IMR-90 (cell line): ENCODE measurements at regions not wholly inside any gene's neighbourhood (a gene's known extent, or its start where the extent isn't known, plus 50 kb on each side); places are given as distances from the start of the nearest gene placed in this dataset.

Experiments used
- ATAC-seq: fragments of 200-7000 bp; cut with Tn5 transposase; 2 replicates; pipeline ENCODE4 v1.9.1; 2020; ENCODE audit warnings: low read depth, mild to moderate bottlenecking, moderate library complexity
- BruUV-seq: library from RNA; stranded (reverse); fragments of 400-500 nt; replicated peaks from 2 replicates; lab custom pipeline; 2021; lab: Mats Ljungman, UMichigan
- CTCF ChIA-PET: fragments of 300-600 bp; formaldehyde crosslinking; extraction: SDS; loops from one replicate; lab custom pipeline; 2021; ENCODE audit warnings: antibody characterized with exemption; lab: Yijun Ruan, JAX
- POLR2A ChIA-PET: fragments of 300-600 bp; sonication (Branson Sonifier 250); formaldehyde crosslinking; loops from one replicate; lab custom pipeline; 2022; ENCODE audit warnings: antibody characterized with exemption; ENCODE audit not compliant: unreplicated experiment; lab: Charles Lee
- DNase-seq: peaks from one replicate; pipeline ENCODE4 v3.0.0; 2013
- H2AFZ ChIP-seq: replicated peaks from 2 replicates; pipeline ENCODE3; 2013; ENCODE audit warnings: low read length, mild to moderate bottlenecking; ENCODE audit not compliant: poor library complexity
- H2AK5ac ChIP-seq: 2 replicates; pipeline ENCODE4 v1.6.1; 2013; ENCODE audit warnings: low read depth, low read length, inconsistent platforms
- H2AK9ac ChIP-seq: replicated peaks from 2 replicates; pipeline ENCODE3; 2013; ENCODE audit warnings: mild to moderate bottlenecking, low read depth, low read length, moderate library complexity; ENCODE audit not compliant: poor library complexity
- H2BK120ac ChIP-seq: 2 replicates; pipeline ENCODE4 v1.6.1; 2013; ENCODE audit warnings: low read depth, low read length, inconsistent platforms
- H2BK15ac ChIP-seq: 3 replicates; pipeline ENCODE4 v1.6.1; 2013; ENCODE audit warnings: low read depth, low read length, inconsistent platforms
- H2BK20ac ChIP-seq: 2 replicates; pipeline ENCODE4 v1.6.1; 2013; ENCODE audit warnings: low read depth, mild to moderate bottlenecking, inconsistent platforms, low read length, moderate library complexity
- H2BK5ac ChIP-seq: 2 replicates; pipeline ENCODE4 v1.6.1; 2013; ENCODE audit warnings: mild to moderate bottlenecking, low read depth, low read length, inconsistent platforms; ENCODE audit not compliant: poor library complexity, severe bottlenecking
- H3K14ac ChIP-seq: replicated peaks from 2 replicates; pipeline ENCODE4 v1.6.1; 2013; ENCODE audit warnings: low read depth, low read length, inconsistent platforms
- H3K18ac ChIP-seq: 2 replicates; pipeline ENCODE4 v1.6.1; 2013; ENCODE audit warnings: low read depth, low read length, control low read depth
- H3K23ac ChIP-seq: 2 replicates; pipeline ENCODE4 v1.6.1; 2013; ENCODE audit warnings: low read depth, low read length, inconsistent platforms
- H3K27ac ChIP-seq: 2 replicates; pipeline ENCODE4 v1.5.1; 2013; ENCODE audit warnings: mild to moderate bottlenecking, control low read depth, low read length; ENCODE audit not compliant: insufficient read depth
- H3K27me3 ChIP-seq: 2 replicates; pipeline ENCODE4 v1.6.1; 2013; ENCODE audit warnings: low read length; ENCODE audit not compliant: control insufficient read depth, insufficient read depth
- H3K36me3 ChIP-seq: 2 replicates; pipeline ENCODE4 v1.6.1; 2013; ENCODE audit warnings: low read length, mixed read lengths; ENCODE audit not compliant: control insufficient read depth, insufficient read depth
- H3K4ac ChIP-seq: 2 replicates; pipeline ENCODE4 v1.6.1; 2013; ENCODE audit warnings: low read depth, low read length, inconsistent platforms
- H3K4me1 ChIP-seq: 2 replicates; pipeline ENCODE4 v1.6.1; 2013; ENCODE audit warnings: low read length, mixed read lengths; ENCODE audit not compliant: control insufficient read depth, insufficient read depth
- H3K4me2 ChIP-seq: 2 replicates; pipeline ENCODE4 v1.6.1; 2013; ENCODE audit warnings: low read depth, mild to moderate bottlenecking, control low read depth, low read length, moderate library complexity
- H3K4me3 ChIP-seq: 2 replicates; pipeline ENCODE4 v1.5.1; 2013; ENCODE audit warnings: low read depth, mild to moderate bottlenecking, control low read depth, low read length, moderate library complexity; ENCODE audit not compliant: insufficient read depth
- H3K56ac ChIP-seq: 2 replicates; pipeline ENCODE4 v1.6.1; 2013; ENCODE audit warnings: low read length, inconsistent platforms; ENCODE audit not compliant: insufficient read depth; ENCODE audit errors: extremely low read depth
- H3K79me1 ChIP-seq, 2 experiments: 2 replicates each; pipeline ENCODE4 v1.6.1; 2013; ENCODE audit warnings: low read length in 2 of 2, inconsistent platforms in 1 of 2, low read depth in 1 of 2
- H3K9ac ChIP-seq: 2 replicates; pipeline ENCODE4 v1.6.1; 2013; ENCODE audit warnings: low read depth, low read length, control low read depth
- H3K9me1 ChIP-seq: 2 replicates; pipeline ENCODE4 v1.6.1; 2013; ENCODE audit warnings: low read length, inconsistent platforms; ENCODE audit not compliant: insufficient read depth
- H3K9me3 ChIP-seq: 2 replicates; pipeline ENCODE4 v1.6.1; 2013; ENCODE audit warnings: low read length; ENCODE audit not compliant: control insufficient read depth, insufficient read depth
- H4K20me1 ChIP-seq: 2 replicates; pipeline ENCODE4 v1.6.1; 2013; ENCODE audit warnings: low read length, inconsistent platforms; ENCODE audit not compliant: insufficient read depth
- H4K5ac ChIP-seq: 2 replicates; pipeline ENCODE4 v1.6.1; 2013; ENCODE audit warnings: mild to moderate bottlenecking, low read depth, low read length, control low read depth
- H4K8ac ChIP-seq, 2 experiments: 2 replicates each; pipeline ENCODE4 v1.6.1; 2013; ENCODE audit warnings: low read depth in 2 of 2, low read length in 2 of 2, control low read depth in 1 of 2, inconsistent platforms in 1 of 2
- H4K91ac ChIP-seq: 2 replicates; pipeline ENCODE4 v1.6.1; 2013; ENCODE audit warnings: low read depth, low read length, inconsistent platforms; ENCODE audit not compliant: insufficient read depth
- FOS ChIP-seq: fragments of 150-350 bp; IDR thresholded peaks from 2 replicates; pipeline ENCODE4 v1.6.1; 2016; ENCODE audit warnings: low read depth, low read length
- RAD21 ChIP-seq: IDR thresholded peaks from 2 replicates; pipeline ENCODE4 v1.6.1; 2012; ENCODE audit warnings: low read length, improper control_type of control experiment
- WGBS, 2 experiments: methylation state at CpG; one replicate each; pipeline versions ENCODE4 v1.1.5 to v1.1.7; 2013; ENCODE audit warnings: missing lambda C conversion rate in 2 of 2; ENCODE audit not compliant: insufficient read length in 1 of 2; ENCODE audit errors: extremely low coverage in 2 of 2; 5-methylcytosine and 5-hydroxymethylcytosine counted together
- dilution Hi-C: fragments of 300-500 bp; cut with HindIII; formaldehyde crosslinking; loops from one replicate; pipeline ENCODE4 v1.14.3; 2018; ENCODE audit warnings: low sequenced_read_pairs; ENCODE audit not compliant: unreplicated experiment
- in situ Hi-C: fragments of 300-500 bp; cut with MboI; formaldehyde crosslinking; loops from 3 replicates; pipeline ENCODE4 v1.14.3; 2019; ENCODE audit warnings: low sequenced_read_pairs, inconsistent platforms, mixed read lengths
- intact Hi-C: fragments of 100-400 bp; cut with micrococcal nuclease; formaldehyde crosslinking; loops from 2 replicates; pipeline ENCODE4 v1.10.0; 2022
- TF ChIP-seq, protein P1 (sequence below): conservative IDR thresholded peaks from 2 replicates; pipeline ENCODE4 v1.5.1; 2012; ENCODE audit warnings: mild to moderate bottlenecking, low read depth, low read length, improper control_type of control experiment
- TF ChIP-seq, protein P2 (sequence below): fragments of 150-350 bp; IDR thresholded peaks from 2 replicates; pipeline ENCODE4 v1.6.1; 2017; ENCODE audit warnings: mild to moderate bottlenecking, antibody characterized with exemption, low read length, low read depth

DNA sequence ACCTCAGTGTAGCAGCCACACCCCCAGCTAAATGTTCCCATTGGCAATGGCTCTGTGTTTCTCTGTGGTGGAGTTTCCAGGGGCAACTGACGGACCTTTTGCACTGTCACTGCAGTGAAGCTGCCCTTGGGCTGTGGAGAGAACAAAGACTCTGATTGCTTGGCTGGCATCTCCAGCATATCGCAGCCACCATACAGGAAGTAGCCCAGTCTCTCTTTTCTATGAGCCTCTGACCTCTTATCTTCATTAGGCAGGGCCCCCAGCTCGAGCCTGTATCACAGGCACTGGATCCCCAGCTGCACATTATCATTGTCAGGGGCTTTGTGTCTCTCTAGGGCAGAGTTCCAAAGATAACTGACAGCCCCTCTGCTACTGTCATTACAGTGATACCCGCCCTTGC is 483.5 kb downstream of the ARAP2 start:
- H3K36me3 ChIP-seq, result no peaks in the 10 kb centered on the region
- CTCF ChIA-PET, result no interaction called here

More for the DNA sequence above, 483.5 kb downstream of the ARAP2 start:
- Histone ChIP-seq H3K4me2 (no peak overlapping the region), H3K4ac (no peak overlapping the region), H4K5ac (no peak overlapping the region), H3K56ac (no peak overlapping the region), H2BK15ac (no peak overlapping the region), H3K23ac (no peak overlapping the region), H3K14ac (no peak overlapping the region), H3K9ac (no peak overlapping the region), H2BK5ac (no peak overlapping the region), H2AK9ac (no peak overlapping the region), H3K79me1 (no peaks in the 10 kb centered on the region), H4K91ac (no peak overlapping the region), H3K18ac (no peak overlapping the region), H3K4me3 (no peak overlapping the region), H3K27ac (no peak overlapping the region), H3K27me3 (no peaks in the 10 kb centered on the region), H3K9me1 (no peaks in the 10 kb centered on the region), H2AFZ (no peak overlapping the region), H3K4me1 (no peaks in the 10 kb centered on the region), H2BK20ac (no peak overlapping the region), H2AK5ac (no peak overlapping the region), H4K8ac (no peak overlapping the region), H3K9me3 (peaks cover 16% of the 10 kb centered on the region), H4K20me1 (no peaks in the 10 kb centered on the region), H2BK120ac (no peak overlapping the region)
- no peak for DNase-seq
- no peak for ATAC-seq
- POLR2A ChIA-PET, result no interaction called here
- no TSS peak for BruUV-seq
- dilution Hi-C loops (no loop called here), in situ Hi-C loops (no loop called here), intact Hi-C loops (no loop called here)
- TF ChIP-seq FOS, result no peak
- TF ChIP-seq, protein P1, sequence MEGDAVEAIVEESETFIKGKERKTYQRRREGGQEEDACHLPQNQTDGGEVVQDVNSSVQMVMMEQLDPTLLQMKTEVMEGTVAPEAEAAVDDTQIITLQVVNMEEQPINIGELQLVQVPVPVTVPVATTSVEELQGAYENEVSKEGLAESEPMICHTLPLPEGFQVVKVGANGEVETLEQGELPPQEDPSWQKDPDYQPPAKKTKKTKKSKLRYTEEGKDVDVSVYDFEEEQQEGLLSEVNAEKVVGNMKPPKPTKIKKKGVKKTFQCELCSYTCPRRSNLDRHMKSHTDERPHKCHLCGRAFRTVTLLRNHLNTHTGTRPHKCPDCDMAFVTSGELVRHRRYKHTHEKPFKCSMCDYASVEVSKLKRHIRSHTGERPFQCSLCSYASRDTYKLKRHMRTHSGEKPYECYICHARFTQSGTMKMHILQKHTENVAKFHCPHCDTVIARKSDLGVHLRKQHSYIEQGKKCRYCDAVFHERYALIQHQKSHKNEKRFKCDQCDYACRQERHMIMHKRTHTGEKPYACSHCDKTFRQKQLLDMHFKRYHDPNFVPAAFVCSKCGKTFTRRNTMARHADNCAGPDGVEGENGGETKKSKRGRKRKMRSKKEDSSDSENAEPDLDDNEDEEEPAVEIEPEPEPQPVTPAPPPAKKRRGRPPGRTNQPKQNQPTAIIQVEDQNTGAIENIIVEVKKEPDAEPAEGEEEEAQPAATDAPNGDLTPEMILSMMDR, result no peak
- TF ChIP-seq, protein P2, sequence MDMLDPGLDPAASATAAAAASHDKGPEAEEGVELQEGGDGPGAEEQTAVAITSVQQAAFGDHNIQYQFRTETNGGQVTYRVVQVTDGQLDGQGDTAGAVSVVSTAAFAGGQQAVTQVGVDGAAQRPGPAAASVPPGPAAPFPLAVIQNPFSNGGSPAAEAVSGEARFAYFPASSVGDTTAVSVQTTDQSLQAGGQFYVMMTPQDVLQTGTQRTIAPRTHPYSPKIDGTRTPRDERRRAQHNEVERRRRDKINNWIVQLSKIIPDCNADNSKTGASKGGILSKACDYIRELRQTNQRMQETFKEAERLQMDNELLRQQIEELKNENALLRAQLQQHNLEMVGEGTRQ, result no peak
- no peak for TF ChIP-seq RAD21
- WGBS, 2 experiments, result 10% methylated on average over 2 of the region's 4 CpGs; no CpG with 5 or more reads in 1 of the 2 experiments
